ENCODE measurements at regions not wholly inside any gene's neighbourhood (a gene's known extent, or its start where the extent isn't known, plus 50 kb on each side); places are given as distances from the start of the nearest gene placed in this dataset.

DNA sequence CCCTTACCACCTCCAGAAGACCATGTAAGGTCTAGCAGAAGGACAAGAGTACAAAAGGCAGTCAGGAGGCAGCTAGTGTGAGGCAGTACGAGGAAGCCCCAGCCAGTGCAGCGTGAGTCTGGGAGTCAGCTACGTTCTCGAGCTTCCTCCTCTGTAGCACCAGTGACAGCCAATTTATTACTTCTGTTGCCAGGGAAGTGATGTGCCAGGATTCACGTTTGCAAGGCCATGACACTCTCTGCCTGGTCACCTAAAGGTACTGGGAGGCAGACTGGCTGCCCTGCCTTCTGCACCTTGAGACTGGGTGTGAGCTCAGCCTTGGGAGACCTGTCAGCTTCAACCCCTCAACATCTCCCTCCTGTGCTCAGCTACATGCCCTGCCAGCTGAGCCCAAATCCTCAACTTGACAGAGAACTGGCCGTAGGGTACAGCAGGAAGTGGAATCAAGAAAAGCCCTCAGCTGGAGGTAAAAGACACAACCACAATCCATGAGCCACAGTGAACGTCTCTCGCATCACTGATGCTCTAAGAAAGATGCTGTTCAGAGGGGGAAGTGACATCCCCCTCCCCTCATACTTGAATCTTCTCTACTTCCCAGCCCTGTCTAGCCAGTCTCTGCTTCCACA lies 182.5 kb upstream of the RGS6 start (continued):
- TF ChIP-seq, protein P1, sequence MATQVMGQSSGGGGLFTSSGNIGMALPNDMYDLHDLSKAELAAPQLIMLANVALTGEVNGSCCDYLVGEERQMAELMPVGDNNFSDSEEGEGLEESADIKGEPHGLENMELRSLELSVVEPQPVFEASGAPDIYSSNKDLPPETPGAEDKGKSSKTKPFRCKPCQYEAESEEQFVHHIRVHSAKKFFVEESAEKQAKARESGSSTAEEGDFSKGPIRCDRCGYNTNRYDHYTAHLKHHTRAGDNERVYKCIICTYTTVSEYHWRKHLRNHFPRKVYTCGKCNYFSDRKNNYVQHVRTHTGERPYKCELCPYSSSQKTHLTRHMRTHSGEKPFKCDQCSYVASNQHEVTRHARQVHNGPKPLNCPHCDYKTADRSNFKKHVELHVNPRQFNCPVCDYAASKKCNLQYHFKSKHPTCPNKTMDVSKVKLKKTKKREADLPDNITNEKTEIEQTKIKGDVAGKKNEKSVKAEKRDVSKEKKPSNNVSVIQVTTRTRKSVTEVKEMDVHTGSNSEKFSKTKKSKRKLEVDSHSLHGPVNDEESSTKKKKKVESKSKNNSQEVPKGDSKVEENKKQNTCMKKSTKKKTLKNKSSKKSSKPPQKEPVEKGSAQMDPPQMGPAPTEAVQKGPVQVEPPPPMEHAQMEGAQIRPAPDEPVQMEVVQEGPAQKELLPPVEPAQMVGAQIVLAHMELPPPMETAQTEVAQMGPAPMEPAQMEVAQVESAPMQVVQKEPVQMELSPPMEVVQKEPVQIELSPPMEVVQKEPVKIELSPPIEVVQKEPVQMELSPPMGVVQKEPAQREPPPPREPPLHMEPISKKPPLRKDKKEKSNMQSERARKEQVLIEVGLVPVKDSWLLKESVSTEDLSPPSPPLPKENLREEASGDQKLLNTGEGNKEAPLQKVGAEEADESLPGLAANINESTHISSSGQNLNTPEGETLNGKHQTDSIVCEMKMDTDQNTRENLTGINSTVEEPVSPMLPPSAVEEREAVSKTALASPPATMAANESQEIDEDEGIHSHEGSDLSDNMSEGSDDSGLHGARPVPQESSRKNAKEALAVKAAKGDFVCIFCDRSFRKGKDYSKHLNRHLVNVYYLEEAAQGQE (IDR thresholded peaks at IDR 0.05; ENCODE audit: unreplicated experiment), result no peak
- TF ChIP-seq STAT1 (IDR thresholded peaks at IDR 0.05; ENCODE audit: unreplicated experiment), result no peak
- TF ChIP-seq EZH2phosphoT487 (IDR thresholded peaks at IDR 0.05; ENCODE audit: unreplicated experiment), result no peak

DNA sequence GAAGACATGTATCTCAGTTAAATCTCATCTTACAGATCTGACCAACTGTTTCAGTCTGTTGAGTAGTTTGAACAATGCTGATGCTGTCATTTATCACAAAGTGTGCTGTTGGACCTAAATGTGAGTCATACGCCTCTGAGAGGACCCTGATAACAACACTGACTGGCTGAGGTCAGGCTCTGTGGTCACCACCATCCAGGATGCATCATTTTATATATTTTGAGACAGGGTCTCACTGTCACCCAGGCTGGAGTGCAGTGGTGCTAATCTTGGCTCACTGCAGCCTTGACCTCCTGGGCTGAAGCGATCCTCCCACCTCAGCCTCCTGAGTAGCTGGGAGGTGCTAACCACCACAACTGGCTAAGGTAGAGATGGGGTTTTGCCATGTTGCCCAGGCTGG lies 181.0 kb upstream of the RGS6 start:
- no peak overlapping the region for H3K4me2 ChIP-seq
- H3K4me3 ChIP-seq, result no peak overlapping the region
- DNase-seq (ENCODE audit: low spot score) (no peak), ATAC-seq (no peak)
- Mint-ChIP-seq H3K4me1 (peaks cover 14% of the 10 kb centered on the region), H3K36me3 (ENCODE audit: low read depth) (peaks cover 14% of the 10 kb centered on the region), H3K27ac (no peak overlapping the region), H3K9me3 (peaks cover 23% of the 10 kb centered on the region), H3K4me3 (no peak overlapping the region), H3K27me3 (ENCODE audit: insufficient read depth, low read depth, poor library complexity) (peaks cover 4% of the 10 kb centered on the region)
- no peak overlapping the region for H3K27ac ChIP-seq (ENCODE audit: low read depth)
- H3K36me3 ChIP-seq (ENCODE audit: insufficient read depth), result no peaks in the 10 kb centered on the region
- no peaks in the 10 kb centered on the region for H3K27me3 ChIP-seq (ENCODE audit: insufficient read depth)
- H3F3A ChIP-seq (replicated peaks; ENCODE audit: low read depth), result no peaks in the 10 kb centered on the region
- H2AFZ ChIP-seq, result no peak overlapping the region
- H3K9me2 ChIP-seq (ENCODE audit: insufficient read depth), result 0 out of 2 replicates have a peak, but pooled peaks cover 4% of the 10 kb centered on the region
- H3K4me1 ChIP-seq (ENCODE audit: insufficient read depth), result no peaks in the 10 kb centered on the region
- no peaks in the 10 kb centered on the region for H3K79me2 ChIP-seq (replicated peaks; ENCODE audit: insufficient read depth)
- no peaks in the 10 kb centered on the region for H4K20me1 ChIP-seq (replicated peaks; ENCODE audit: insufficient read depth)
- TF ChIP-seq POLR2AphosphoS5 (IDR thresholded peaks at IDR 0.05; ENCODE audit: low read depth) (no peak), JUNB (IDR thresholded peaks at IDR 0.05; ENCODE audit: unreplicated experiment) (no peak), EZH2phosphoT487 (IDR thresholded peaks at IDR 0.05; ENCODE audit: unreplicated experiment) (no peak), STAT1 (IDR thresholded peaks at IDR 0.05; ENCODE audit: unreplicated experiment) (no peak), CREB1 (CRISPR knock-in tag; IDR thresholded peaks at IDR 0.05; ENCODE audit: low read depth) (no peak)
- TF ChIP-seq, protein P2, sequence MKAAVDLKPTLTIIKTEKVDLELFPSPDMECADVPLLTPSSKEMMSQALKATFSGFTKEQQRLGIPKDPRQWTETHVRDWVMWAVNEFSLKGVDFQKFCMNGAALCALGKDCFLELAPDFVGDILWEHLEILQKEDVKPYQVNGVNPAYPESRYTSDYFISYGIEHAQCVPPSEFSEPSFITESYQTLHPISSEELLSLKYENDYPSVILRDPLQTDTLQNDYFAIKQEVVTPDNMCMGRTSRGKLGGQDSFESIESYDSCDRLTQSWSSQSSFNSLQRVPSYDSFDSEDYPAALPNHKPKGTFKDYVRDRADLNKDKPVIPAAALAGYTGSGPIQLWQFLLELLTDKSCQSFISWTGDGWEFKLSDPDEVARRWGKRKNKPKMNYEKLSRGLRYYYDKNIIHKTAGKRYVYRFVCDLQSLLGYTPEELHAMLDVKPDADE (IDR thresholded peaks at IDR 0.05), result no peak
- TF ChIP-seq, protein P1 (IDR thresholded peaks at IDR 0.05; ENCODE audit: unreplicated experiment), result no peak
- TF ChIP-seq, protein P3, sequence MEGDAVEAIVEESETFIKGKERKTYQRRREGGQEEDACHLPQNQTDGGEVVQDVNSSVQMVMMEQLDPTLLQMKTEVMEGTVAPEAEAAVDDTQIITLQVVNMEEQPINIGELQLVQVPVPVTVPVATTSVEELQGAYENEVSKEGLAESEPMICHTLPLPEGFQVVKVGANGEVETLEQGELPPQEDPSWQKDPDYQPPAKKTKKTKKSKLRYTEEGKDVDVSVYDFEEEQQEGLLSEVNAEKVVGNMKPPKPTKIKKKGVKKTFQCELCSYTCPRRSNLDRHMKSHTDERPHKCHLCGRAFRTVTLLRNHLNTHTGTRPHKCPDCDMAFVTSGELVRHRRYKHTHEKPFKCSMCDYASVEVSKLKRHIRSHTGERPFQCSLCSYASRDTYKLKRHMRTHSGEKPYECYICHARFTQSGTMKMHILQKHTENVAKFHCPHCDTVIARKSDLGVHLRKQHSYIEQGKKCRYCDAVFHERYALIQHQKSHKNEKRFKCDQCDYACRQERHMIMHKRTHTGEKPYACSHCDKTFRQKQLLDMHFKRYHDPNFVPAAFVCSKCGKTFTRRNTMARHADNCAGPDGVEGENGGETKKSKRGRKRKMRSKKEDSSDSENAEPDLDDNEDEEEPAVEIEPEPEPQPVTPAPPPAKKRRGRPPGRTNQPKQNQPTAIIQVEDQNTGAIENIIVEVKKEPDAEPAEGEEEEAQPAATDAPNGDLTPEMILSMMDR (conservative IDR thresholded peaks at IDR 0.05; ENCODE audit: low read depth in 2 of 2), result no peak

Data from GM23338 (cell line).